ENCODE measurements at regions not wholly inside any gene's neighbourhood (a gene's known extent, or its start where the extent isn't known, plus 50 kb on each side); places are given as distances from the start of the nearest gene placed in this dataset.

DNA sequence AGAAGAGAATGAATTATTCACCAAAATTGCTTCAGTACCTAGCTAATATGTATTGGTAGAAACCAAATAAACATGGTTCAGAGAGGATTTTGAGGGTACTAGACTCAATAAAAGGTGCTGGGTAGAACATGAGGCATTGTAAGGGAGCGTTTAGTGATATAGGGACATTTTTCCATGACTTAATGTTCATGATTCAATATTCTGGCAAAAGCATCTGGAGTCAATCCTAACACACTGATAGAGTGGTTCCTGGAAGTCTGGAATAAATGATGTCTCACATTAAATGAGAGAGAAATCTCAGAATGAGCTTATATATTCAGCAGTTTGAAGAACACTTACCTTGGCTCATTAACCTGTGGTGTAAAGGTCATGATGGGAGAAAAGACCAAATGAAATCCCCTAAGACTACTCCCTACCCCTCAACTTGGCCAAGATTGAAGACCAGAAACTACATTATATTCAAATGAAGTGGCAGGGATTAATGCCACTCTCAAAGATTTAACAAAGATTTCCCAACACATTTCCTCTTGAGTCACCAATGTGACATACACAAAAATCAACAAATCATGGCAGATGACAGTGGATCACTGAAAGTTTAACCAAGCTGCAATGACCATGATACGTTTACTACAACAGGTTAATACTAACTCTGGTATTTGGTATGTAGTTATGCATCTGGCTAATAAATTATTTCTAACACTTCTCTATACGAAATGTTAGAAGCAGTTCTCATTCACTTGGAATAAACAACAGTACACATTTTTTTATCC lies 309.5 kb downstream of the SATB2 start:
- TF ChIP-seq, protein P1, sequence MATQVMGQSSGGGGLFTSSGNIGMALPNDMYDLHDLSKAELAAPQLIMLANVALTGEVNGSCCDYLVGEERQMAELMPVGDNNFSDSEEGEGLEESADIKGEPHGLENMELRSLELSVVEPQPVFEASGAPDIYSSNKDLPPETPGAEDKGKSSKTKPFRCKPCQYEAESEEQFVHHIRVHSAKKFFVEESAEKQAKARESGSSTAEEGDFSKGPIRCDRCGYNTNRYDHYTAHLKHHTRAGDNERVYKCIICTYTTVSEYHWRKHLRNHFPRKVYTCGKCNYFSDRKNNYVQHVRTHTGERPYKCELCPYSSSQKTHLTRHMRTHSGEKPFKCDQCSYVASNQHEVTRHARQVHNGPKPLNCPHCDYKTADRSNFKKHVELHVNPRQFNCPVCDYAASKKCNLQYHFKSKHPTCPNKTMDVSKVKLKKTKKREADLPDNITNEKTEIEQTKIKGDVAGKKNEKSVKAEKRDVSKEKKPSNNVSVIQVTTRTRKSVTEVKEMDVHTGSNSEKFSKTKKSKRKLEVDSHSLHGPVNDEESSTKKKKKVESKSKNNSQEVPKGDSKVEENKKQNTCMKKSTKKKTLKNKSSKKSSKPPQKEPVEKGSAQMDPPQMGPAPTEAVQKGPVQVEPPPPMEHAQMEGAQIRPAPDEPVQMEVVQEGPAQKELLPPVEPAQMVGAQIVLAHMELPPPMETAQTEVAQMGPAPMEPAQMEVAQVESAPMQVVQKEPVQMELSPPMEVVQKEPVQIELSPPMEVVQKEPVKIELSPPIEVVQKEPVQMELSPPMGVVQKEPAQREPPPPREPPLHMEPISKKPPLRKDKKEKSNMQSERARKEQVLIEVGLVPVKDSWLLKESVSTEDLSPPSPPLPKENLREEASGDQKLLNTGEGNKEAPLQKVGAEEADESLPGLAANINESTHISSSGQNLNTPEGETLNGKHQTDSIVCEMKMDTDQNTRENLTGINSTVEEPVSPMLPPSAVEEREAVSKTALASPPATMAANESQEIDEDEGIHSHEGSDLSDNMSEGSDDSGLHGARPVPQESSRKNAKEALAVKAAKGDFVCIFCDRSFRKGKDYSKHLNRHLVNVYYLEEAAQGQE (IDR thresholded peaks at IDR 0.05; ENCODE audit: low read depth, low read length), result no peak
- TF ChIP-seq, protein P2, sequence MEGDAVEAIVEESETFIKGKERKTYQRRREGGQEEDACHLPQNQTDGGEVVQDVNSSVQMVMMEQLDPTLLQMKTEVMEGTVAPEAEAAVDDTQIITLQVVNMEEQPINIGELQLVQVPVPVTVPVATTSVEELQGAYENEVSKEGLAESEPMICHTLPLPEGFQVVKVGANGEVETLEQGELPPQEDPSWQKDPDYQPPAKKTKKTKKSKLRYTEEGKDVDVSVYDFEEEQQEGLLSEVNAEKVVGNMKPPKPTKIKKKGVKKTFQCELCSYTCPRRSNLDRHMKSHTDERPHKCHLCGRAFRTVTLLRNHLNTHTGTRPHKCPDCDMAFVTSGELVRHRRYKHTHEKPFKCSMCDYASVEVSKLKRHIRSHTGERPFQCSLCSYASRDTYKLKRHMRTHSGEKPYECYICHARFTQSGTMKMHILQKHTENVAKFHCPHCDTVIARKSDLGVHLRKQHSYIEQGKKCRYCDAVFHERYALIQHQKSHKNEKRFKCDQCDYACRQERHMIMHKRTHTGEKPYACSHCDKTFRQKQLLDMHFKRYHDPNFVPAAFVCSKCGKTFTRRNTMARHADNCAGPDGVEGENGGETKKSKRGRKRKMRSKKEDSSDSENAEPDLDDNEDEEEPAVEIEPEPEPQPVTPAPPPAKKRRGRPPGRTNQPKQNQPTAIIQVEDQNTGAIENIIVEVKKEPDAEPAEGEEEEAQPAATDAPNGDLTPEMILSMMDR (IDR thresholded peaks at IDR 0.05), result no peak
- no peak for TF ChIP-seq SIN3A (IDR thresholded peaks at IDR 0.05; ENCODE audit: borderline replicate concordance, low read depth, low read length)
- TF ChIP-seq, protein P3, sequence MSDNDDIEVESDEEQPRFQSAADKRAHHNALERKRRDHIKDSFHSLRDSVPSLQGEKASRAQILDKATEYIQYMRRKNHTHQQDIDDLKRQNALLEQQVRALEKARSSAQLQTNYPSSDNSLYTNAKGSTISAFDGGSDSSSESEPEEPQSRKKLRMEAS (IDR thresholded peaks at IDR 0.05; ENCODE audit: low read depth), result no peak
- no peak for TF ChIP-seq ELF1 (IDR thresholded peaks at IDR 0.05)
- no peak for TF ChIP-seq GABPA (IDR thresholded peaks at IDR 0.05; ENCODE audit: low read depth)
- TF ChIP-seq RAD21 (IDR thresholded peaks at IDR 0.05; ENCODE audit: low read length), result no peak
- no peak for TF ChIP-seq MXI1 (IDR thresholded peaks at IDR 0.05; ENCODE audit: low read depth, low read length)
- TF ChIP-seq EZH2phosphoT487 (IDR thresholded peaks at IDR 0.05; ENCODE audit: borderline replicate concordance, low read depth), result no peak
